ENCODE measurements at regions not wholly inside any gene's neighbourhood (a gene's known extent, or its start where the extent isn't known, plus 50 kb on each side); places are given as distances from the start of the nearest gene placed in this dataset.

DNA sequence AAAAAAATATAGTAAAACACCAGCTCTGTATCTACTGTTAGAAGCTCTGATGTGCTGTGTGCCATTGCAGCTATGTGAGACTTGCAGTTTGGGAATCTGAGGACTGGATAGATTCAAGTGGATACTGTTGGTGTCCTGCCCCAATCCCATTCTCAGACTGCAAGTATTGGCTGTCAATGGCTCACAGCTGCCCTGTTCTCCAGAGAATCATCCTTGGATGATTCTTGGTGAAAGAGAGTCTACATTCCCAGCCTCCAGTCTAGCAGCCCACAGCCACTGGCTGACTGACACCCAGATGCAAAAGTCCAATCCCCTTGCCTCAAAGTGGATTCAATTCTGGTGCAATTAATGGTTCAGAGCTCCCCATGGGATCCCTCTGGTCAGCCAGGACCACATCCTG lies 206.1 kb upstream of the MTNR1B start:
- Histone ChIP-seq H3K9me3 (ENCODE audit: control insufficient read depth, insufficient read depth, low read depth, low read length) (no peaks in the 10 kb centered on the region), H3K27me3 (ENCODE audit: control insufficient read depth, insufficient read depth, low read length) (no peaks in the 10 kb centered on the region), H3K36me3 (ENCODE audit: control insufficient read depth, insufficient read depth, low read length) (no peaks in the 10 kb centered on the region), H3K4me1 (ENCODE audit: control insufficient read depth, extremely low read depth, insufficient read depth, low read length) (no peaks in the 10 kb centered on the region), H3K9ac (ENCODE audit: insufficient read depth, low read length) (no peak overlapping the region), H2AFZ (ENCODE audit: low read length) (no peak overlapping the region), H3K79me2 (ENCODE audit: control insufficient read depth, insufficient read depth, low read length) (no peaks in the 10 kb centered on the region), H4K20me1 (ENCODE audit: control insufficient read depth, extremely low read depth, insufficient read depth, low read length) (no peaks in the 10 kb centered on the region), H3K4me3 (replicated peaks in 1 of 4; ENCODE audit: control extremely low read depth in 1 of 4, insufficient read depth in 1 of 4, low read depth in 3 of 4, low read length in 4 of 4) (no peak overlapping the region), H3K27ac (ENCODE audit: insufficient read depth, low read length) (no peak overlapping the region), H3K4me2 (ENCODE audit: extremely low read depth, insufficient read depth, low read length) (no peak overlapping the region)
- TF ChIP-seq EZH2 (IDR thresholded peaks at IDR 0.05; ENCODE audit: low read length, missing control alignments), result no peak
- TF ChIP-seq, protein P1, sequence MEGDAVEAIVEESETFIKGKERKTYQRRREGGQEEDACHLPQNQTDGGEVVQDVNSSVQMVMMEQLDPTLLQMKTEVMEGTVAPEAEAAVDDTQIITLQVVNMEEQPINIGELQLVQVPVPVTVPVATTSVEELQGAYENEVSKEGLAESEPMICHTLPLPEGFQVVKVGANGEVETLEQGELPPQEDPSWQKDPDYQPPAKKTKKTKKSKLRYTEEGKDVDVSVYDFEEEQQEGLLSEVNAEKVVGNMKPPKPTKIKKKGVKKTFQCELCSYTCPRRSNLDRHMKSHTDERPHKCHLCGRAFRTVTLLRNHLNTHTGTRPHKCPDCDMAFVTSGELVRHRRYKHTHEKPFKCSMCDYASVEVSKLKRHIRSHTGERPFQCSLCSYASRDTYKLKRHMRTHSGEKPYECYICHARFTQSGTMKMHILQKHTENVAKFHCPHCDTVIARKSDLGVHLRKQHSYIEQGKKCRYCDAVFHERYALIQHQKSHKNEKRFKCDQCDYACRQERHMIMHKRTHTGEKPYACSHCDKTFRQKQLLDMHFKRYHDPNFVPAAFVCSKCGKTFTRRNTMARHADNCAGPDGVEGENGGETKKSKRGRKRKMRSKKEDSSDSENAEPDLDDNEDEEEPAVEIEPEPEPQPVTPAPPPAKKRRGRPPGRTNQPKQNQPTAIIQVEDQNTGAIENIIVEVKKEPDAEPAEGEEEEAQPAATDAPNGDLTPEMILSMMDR (conservative IDR thresholded peaks at IDR 0.05 in 1 of 2, IDR thresholded peaks at IDR 0.05 in 1 of 2; ENCODE audit: low read depth in 1 of 2, low read length in 2 of 2), result no peak
- no peak for DNase-seq (ENCODE audit: low read depth in 2 of 2)

DNA sequence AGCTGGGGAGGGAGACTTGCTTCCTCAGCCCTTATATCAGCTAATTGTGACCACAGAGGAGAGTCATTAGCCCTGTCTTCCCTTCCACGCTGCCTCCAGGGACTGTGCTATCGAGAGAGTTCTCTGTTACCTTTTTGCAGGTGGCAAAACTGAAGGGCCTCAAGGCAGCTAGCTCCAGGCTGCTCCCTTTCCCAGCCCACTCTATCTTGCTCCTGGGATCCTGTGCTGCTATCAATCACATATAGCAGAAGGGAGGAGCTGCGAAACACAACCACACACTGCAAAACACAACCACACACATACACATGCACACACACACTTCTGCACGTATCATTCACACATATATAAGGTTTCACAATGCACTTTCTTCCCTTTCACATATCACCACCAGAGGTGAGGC lies 205.3 kb upstream of the MTNR1B start:
- no peaks in the 10 kb centered on the region for H3K27me3 ChIP-seq (ENCODE audit: control insufficient read depth, insufficient read depth, low read length)
- H4K20me1 ChIP-seq (ENCODE audit: control insufficient read depth, extremely low read depth, insufficient read depth, low read length), result no peaks in the 10 kb centered on the region
- no peak overlapping the region for H3K27ac ChIP-seq (ENCODE audit: insufficient read depth, low read length)
- H3K9ac ChIP-seq (ENCODE audit: insufficient read depth, low read length), result no peak overlapping the region
- no peak overlapping the region for H3K4me3 ChIP-seq (replicated peaks in 1 of 4; ENCODE audit: control extremely low read depth in 1 of 4, insufficient read depth in 1 of 4, low read depth in 3 of 4, low read length in 4 of 4)
- H3K4me2 ChIP-seq (ENCODE audit: extremely low read depth, insufficient read depth, low read length), result no peak overlapping the region
- no peak for DNase-seq (ENCODE audit: low read depth in 2 of 2)
- H3K79me2 ChIP-seq (ENCODE audit: control insufficient read depth, insufficient read depth, low read length), result no peaks in the 10 kb centered on the region
- H2AFZ ChIP-seq (ENCODE audit: low read length), result no peak overlapping the region
- no peaks in the 10 kb centered on the region for H3K9me3 ChIP-seq (ENCODE audit: control insufficient read depth, insufficient read depth, low read depth, low read length)
- TF ChIP-seq, protein P1 (conservative IDR thresholded peaks at IDR 0.05 in 1 of 2, IDR thresholded peaks at IDR 0.05 in 1 of 2; ENCODE audit: low read depth in 1 of 2, low read length in 2 of 2), result no peak
- TF ChIP-seq EZH2 (IDR thresholded peaks at IDR 0.05; ENCODE audit: low read length, missing control alignments), result no peak
- no peaks in the 10 kb centered on the region for H3K36me3 ChIP-seq (ENCODE audit: control insufficient read depth, insufficient read depth, low read length)
- H3K4me1 ChIP-seq (ENCODE audit: control insufficient read depth, extremely low read depth, insufficient read depth, low read length), result no peaks in the 10 kb centered on the region

DNA sequence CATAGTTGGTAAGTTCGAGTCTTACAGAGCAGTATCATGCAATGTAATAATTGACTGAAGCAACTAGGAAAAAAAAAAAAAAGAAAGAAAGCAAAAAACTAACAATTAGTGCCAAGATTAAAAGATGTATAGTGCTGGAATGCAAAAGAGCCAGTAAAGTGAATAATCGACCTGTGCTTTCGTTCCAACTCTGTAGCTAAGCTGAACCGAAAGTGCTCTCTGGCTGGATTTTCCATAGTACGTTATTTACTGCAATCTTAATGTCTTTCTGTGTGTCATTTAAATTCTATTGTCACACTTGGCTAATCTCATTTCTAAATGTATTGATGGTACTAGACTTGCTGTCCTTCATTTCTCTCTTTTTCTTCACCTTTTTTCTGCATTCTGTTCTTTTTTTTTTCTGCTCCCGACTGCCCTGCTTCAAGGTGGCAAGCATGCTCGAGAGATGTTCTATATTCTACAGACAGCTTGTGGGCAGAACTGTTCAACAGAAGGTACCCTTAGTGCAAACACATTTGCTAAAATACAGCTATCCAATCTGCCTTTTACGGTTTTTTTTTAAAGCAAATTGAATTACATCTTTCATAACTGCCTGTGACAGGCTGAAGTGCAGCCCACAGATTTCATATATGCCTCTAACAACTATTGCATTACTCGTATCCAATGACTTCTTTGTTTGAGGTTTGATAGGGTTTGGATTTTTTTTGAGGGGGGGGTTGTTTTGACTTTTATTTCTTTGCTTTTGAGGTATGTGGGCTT lies 204.2 kb upstream of the MTNR1B start:
- Histone ChIP-seq H3K79me2 (ENCODE audit: control insufficient read depth, insufficient read depth, low read length) (no peaks in the 10 kb centered on the region), H3K27ac (ENCODE audit: insufficient read depth, low read length) (no peak overlapping the region), H3K9me3 (ENCODE audit: control insufficient read depth, insufficient read depth, low read depth, low read length) (no peaks in the 10 kb centered on the region), H3K4me1 (ENCODE audit: control insufficient read depth, extremely low read depth, insufficient read depth, low read length) (no peaks in the 10 kb centered on the region), H3K36me3 (ENCODE audit: control insufficient read depth, insufficient read depth, low read length) (no peaks in the 10 kb centered on the region), H3K27me3 (ENCODE audit: control insufficient read depth, insufficient read depth, low read length) (no peaks in the 10 kb centered on the region), H3K4me2 (ENCODE audit: extremely low read depth, insufficient read depth, low read length) (no peak overlapping the region), H2AFZ (ENCODE audit: low read length) (no peak overlapping the region), H3K9ac (ENCODE audit: insufficient read depth, low read length) (no peak overlapping the region), H3K4me3 (replicated peaks in 1 of 4; ENCODE audit: control extremely low read depth in 1 of 4, insufficient read depth in 1 of 4, low read depth in 3 of 4, low read length in 4 of 4) (no peak overlapping the region), H4K20me1 (ENCODE audit: control insufficient read depth, extremely low read depth, insufficient read depth, low read length) (no peaks in the 10 kb centered on the region)
- no peak for TF ChIP-seq EZH2 (IDR thresholded peaks at IDR 0.05; ENCODE audit: low read length, missing control alignments)
- no peak for DNase-seq (ENCODE audit: low read depth in 2 of 2)
